BLaER1 (cell line): ENCODE measurements at regions not wholly inside any gene's neighbourhood (a gene's known extent, or its start where the extent isn't known, plus 50 kb on each side); places are given as distances from the start of the nearest gene placed in this dataset.

Experiments used
- H3K27ac ChIP-seq: shearing (Covaris generic); formaldehyde crosslinking; 2 replicates; pipeline ENCODE4 v1.8.1; 2022
- H3K27me3 ChIP-seq: shearing (Covaris generic); formaldehyde crosslinking; 2 replicates; pipeline ENCODE4 v1.8.1; 2022
- H3K36me3 ChIP-seq: shearing (Covaris generic); formaldehyde crosslinking; 2 replicates; pipeline ENCODE4 v1.8.1; 2022
- H3K4me1 ChIP-seq: shearing (Covaris generic); formaldehyde crosslinking; 2 replicates; pipeline ENCODE4 v1.8.1; 2022
- H3K4me2 ChIP-seq: shearing (Covaris generic); formaldehyde crosslinking; 2 replicates; pipeline ENCODE4 v1.8.1; 2022
- H3K4me3 ChIP-seq: shearing (Covaris generic); formaldehyde crosslinking; 2 replicates; pipeline ENCODE4 v1.8.1; 2022
- H3K9ac ChIP-seq: shearing (Covaris generic); formaldehyde crosslinking; 2 replicates; pipeline ENCODE4 v1.8.1; 2022
- H3K9me3 ChIP-seq: shearing (Covaris generic); formaldehyde crosslinking; 2 replicates; pipeline ENCODE4 v1.8.1; 2022
- H4K20me1 ChIP-seq: shearing (Covaris generic); formaldehyde crosslinking; 2 replicates; pipeline ENCODE4 v1.8.1; 2022
- Cebpa-rat ChIP-seq: shearing (Covaris generic); IDR thresholded peaks from 2 replicates; pipeline ENCODE4 v1.8.1; 2022

- H3K4me1 ChIP-seq: peaks cover 3% of the 10 kb centered on the region; the same call in 1 of the 2 replicates
- H3K4me3 ChIP-seq: no peak overlapping the region
- no peaks in the 10 kb centered on the region for H3K36me3 ChIP-seq
- H3K9me3 ChIP-seq: no peaks in the 10 kb centered on the region
- H3K9ac ChIP-seq: no peak overlapping the region
- no peaks in the 10 kb centered on the region for H4K20me1 ChIP-seq
- no peak for TF ChIP-seq Cebpa-rat
- H3K27me3 ChIP-seq: no peaks in the 10 kb centered on the region
- no peak overlapping the region for H3K27ac ChIP-seq
- no peak overlapping the region for H3K4me2 ChIP-seq
These were observed 374.3 kb downstream of the VPS13C start for GRCh38 chr15:61685971-61686370.

- H3K4me2 ChIP-seq: no peak overlapping the region
- no peaks in the 10 kb centered on the region for H3K27me3 ChIP-seq
- no peaks in the 10 kb centered on the region for H4K20me1 ChIP-seq
- peaks cover 4% of the 10 kb centered on the region; the same call in 1 of the 2 replicates for H3K4me1 ChIP-seq
- H3K27ac ChIP-seq: no peak overlapping the region
- H3K9me3 ChIP-seq: no peaks in the 10 kb centered on the region
- no peak for TF ChIP-seq Cebpa-rat
- H3K36me3 ChIP-seq: no peaks in the 10 kb centered on the region
- H3K4me3 ChIP-seq: no peak overlapping the region
- no peak overlapping the region for H3K9ac ChIP-seq
These were observed 374.7 kb downstream of the VPS13C start for GRCh38 chr15:61685534-61685933.

GRCh38 chr15:61684749-61685467 lies 375.3 kb downstream of the VPS13C start:
- no peak overlapping the region for H3K4me3 ChIP-seq
- no peaks in the 10 kb centered on the region for H3K9me3 ChIP-seq
- H3K27me3 ChIP-seq: no peaks in the 10 kb centered on the region
- H3K4me1 ChIP-seq: peaks cover 4% of the 10 kb centered on the region; the same call in 1 of the 2 replicates
- H3K9ac ChIP-seq: no peak overlapping the region
- TF ChIP-seq Cebpa-rat: no peak
- H3K27ac ChIP-seq: no peak overlapping the region
- no peak overlapping the region for H3K4me2 ChIP-seq
- no peaks in the 10 kb centered on the region for H3K36me3 ChIP-seq
- H4K20me1 ChIP-seq: no peaks in the 10 kb centered on the region

GRCh38 chr15:61682891-61683735 lies 377.1 kb downstream of the VPS13C start:
- no peaks in the 10 kb centered on the region for H3K9me3 ChIP-seq
- no peak overlapping the region for H3K4me2 ChIP-seq
- no peaks in the 10 kb centered on the region for H4K20me1 ChIP-seq
- no peak for TF ChIP-seq Cebpa-rat
- H3K27ac ChIP-seq: no peak overlapping the region
- H3K27me3 ChIP-seq: no peaks in the 10 kb centered on the region
- H3K36me3 ChIP-seq: no peaks in the 10 kb centered on the region
- peaks cover 4% of the 10 kb centered on the region; the same call in 1 of the 2 replicates for H3K4me1 ChIP-seq
- H3K9ac ChIP-seq: no peak overlapping the region
- H3K4me3 ChIP-seq: no peak overlapping the region

GRCh38 chr15:61681676-61682075 lies 378.6 kb downstream of the VPS13C start:
- TF ChIP-seq Cebpa-rat: no peak
- H3K36me3 ChIP-seq: no peaks in the 10 kb centered on the region
- H3K4me1 ChIP-seq: peaks cover 4% of the 10 kb centered on the region; the same call in 1 of the 2 replicates
- no peaks in the 10 kb centered on the region for H3K27me3 ChIP-seq
- H3K4me3 ChIP-seq: no peak overlapping the region
- no peak overlapping the region for H3K9ac ChIP-seq
- H4K20me1 ChIP-seq: no peaks in the 10 kb centered on the region
- H3K27ac ChIP-seq: no peak overlapping the region
- H3K4me2 ChIP-seq: no peak overlapping the region
- H3K9me3 ChIP-seq: no peaks in the 10 kb centered on the region

- H3K9me3 ChIP-seq: no peaks in the 10 kb centered on the region
- TF ChIP-seq Cebpa-rat: 0 out of 2 replicates have a peak, but pooled peaks have one; percentile 22
- no peak overlapping the region for H3K4me2 ChIP-seq
- H3K4me3 ChIP-seq: no peak overlapping the region
- H3K36me3 ChIP-seq: no peaks in the 10 kb centered on the region
- H3K27ac ChIP-seq: no peak overlapping the region
- H3K4me1 ChIP-seq: peaks cover 4% of the 10 kb centered on the region; the same call in 1 of the 2 replicates
- H4K20me1 ChIP-seq: no peaks in the 10 kb centered on the region
- no peaks in the 10 kb centered on the region for H3K27me3 ChIP-seq
- no peak overlapping the region for H3K9ac ChIP-seq
These were observed 379.2 kb downstream of the VPS13C start for GRCh38 chr15:61681038-61681418.

GRCh38 chr15:61680260-61681037 lies 379.8 kb downstream of the VPS13C start:
- H4K20me1 ChIP-seq: no peaks in the 10 kb centered on the region
- no peak overlapping the region for H3K4me2 ChIP-seq
- no peak overlapping the region for H3K27ac ChIP-seq
- H3K9me3 ChIP-seq: no peaks in the 10 kb centered on the region
- no peaks in the 10 kb centered on the region for H3K36me3 ChIP-seq
- no peak overlapping the region for H3K4me3 ChIP-seq
- no peaks in the 10 kb centered on the region for H3K27me3 ChIP-seq
- H3K4me1 ChIP-seq: peaks cover 4% of the 10 kb centered on the region; the same call in 1 of the 2 replicates
- no peak for TF ChIP-seq Cebpa-rat
- H3K9ac ChIP-seq: no peak overlapping the region

- H3K36me3 ChIP-seq: no peaks in the 10 kb centered on the region
- H3K27ac ChIP-seq: no peak overlapping the region
- no peak overlapping the region for H3K4me2 ChIP-seq
- H4K20me1 ChIP-seq: no peaks in the 10 kb centered on the region
- no peak overlapping the region for H3K4me3 ChIP-seq
- no peak overlapping the region for H3K9ac ChIP-seq
- no peaks in the 10 kb centered on the region for H3K4me1 ChIP-seq
- no peaks in the 10 kb centered on the region for H3K9me3 ChIP-seq
- H3K27me3 ChIP-seq: no peaks in the 10 kb centered on the region
- TF ChIP-seq Cebpa-rat: no peak
These were observed 388.5 kb downstream of the VPS13C start for GRCh38 chr15:61671736-61672135.

- H3K27ac ChIP-seq: no peak overlapping the region
- H3K36me3 ChIP-seq: no peaks in the 10 kb centered on the region
- TF ChIP-seq Cebpa-rat: no peak
- no peaks in the 10 kb centered on the region for H4K20me1 ChIP-seq
- H3K27me3 ChIP-seq: no peaks in the 10 kb centered on the region
- no peaks in the 10 kb centered on the region for H3K4me1 ChIP-seq
- H3K4me3 ChIP-seq: no peak overlapping the region
- no peak overlapping the region for H3K4me2 ChIP-seq
- H3K9ac ChIP-seq: no peak overlapping the region
- H3K9me3 ChIP-seq: no peaks in the 10 kb centered on the region
These were observed 391.8 kb downstream of the VPS13C start for GRCh38 chr15:61668444-61668843.

GRCh38 chr15:61661791-61662190 lies 398.5 kb downstream of the VPS13C start:
- Histone ChIP-seq H3K4me3 (no peak overlapping the region), H3K27ac (no peak overlapping the region), H3K4me1 (no peaks in the 10 kb centered on the region), H3K9ac (no peak overlapping the region), H3K36me3 (no peaks in the 10 kb centered on the region), H4K20me1 (no peaks in the 10 kb centered on the region), H3K9me3 (peaks cover 5% of the 10 kb centered on the region; the same call in 1 of the 2 replicates), H3K4me2 (no peak overlapping the region), H3K27me3 (no peaks in the 10 kb centered on the region)
- no peak for TF ChIP-seq Cebpa-rat
